ENCODE measurements at regions not wholly inside any gene's neighbourhood (a gene's known extent, or its start where the extent isn't known, plus 50 kb on each side); places are given as distances from the start of the nearest gene placed in this dataset.

DNA sequence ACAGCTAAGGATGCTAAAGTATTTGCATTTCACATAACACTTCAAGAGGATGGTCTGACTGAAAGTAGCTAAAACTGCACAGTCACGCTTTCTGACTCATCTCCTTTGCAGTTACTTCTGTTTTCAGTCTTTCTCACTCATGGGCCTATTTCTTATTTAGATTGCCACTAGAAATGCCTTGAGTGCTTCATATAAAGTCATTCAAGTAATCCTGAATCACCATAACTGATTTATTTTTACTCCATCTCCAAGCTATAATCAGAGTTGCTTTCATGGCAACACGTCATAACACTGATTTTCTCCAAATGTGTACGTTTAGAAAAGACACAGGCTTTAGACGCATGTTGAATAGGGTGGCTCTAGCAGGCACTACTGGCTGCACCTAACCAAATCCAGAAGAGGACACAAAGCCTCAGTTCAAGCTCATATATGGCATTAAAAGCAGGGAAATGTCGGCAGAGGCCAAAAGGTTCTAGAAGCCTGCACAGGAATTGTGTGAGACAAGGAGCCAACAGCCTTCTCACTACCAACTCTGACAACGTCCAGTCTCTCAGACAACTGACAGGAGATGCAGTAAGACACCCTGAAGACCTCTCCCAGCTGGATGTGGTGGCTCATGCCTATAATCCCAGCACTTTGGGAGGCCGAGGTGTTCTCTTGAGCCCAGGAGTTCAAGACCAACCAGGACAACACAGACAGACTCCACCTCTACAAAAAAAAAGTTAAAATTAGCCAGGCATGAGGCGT lies 64.1 kb upstream of the BEND6 start:
- TF ChIP-seq EZH2 (IDR thresholded peaks at IDR 0.05; ENCODE audit: borderline replicate concordance, insufficient read depth, low read depth, low read length, poor library complexity, severe bottlenecking): no peak
- TF ChIP-seq, protein P1, sequence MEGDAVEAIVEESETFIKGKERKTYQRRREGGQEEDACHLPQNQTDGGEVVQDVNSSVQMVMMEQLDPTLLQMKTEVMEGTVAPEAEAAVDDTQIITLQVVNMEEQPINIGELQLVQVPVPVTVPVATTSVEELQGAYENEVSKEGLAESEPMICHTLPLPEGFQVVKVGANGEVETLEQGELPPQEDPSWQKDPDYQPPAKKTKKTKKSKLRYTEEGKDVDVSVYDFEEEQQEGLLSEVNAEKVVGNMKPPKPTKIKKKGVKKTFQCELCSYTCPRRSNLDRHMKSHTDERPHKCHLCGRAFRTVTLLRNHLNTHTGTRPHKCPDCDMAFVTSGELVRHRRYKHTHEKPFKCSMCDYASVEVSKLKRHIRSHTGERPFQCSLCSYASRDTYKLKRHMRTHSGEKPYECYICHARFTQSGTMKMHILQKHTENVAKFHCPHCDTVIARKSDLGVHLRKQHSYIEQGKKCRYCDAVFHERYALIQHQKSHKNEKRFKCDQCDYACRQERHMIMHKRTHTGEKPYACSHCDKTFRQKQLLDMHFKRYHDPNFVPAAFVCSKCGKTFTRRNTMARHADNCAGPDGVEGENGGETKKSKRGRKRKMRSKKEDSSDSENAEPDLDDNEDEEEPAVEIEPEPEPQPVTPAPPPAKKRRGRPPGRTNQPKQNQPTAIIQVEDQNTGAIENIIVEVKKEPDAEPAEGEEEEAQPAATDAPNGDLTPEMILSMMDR (IDR thresholded peaks at IDR 0.05): no peak

Measured in B cell (primary cell).